PC-9 (cell line): ENCODE measurements at regions not wholly inside any gene's neighbourhood (a gene's known extent, or its start where the extent isn't known, plus 50 kb on each side); places are given as distances from the start of the nearest gene placed in this dataset.
"Not testable (repeated sequence)": the region's sequence is repeated elsewhere in the genome, so short reads cannot be mapped to it uniquely, and the experiment has no call there.

ENCODE experiments used
- BruUV-seq: library from RNA; stranded (reverse); fragments of 400-500 nt; replicated peaks from 2 replicates; lab custom pipeline; 2021; lab: Mats Ljungman, UMichigan
- CTCF ChIA-PET: fragments of 300-600 bp; sonication (Branson Sonifier 250); formaldehyde crosslinking; loops from one replicate; lab custom pipeline; 2022; ENCODE audit warnings: antibody characterized with exemption; lab: Charles Lee
- POLR2A ChIA-PET: fragments of 300-600 bp; sonication (Branson Sonifier 250); formaldehyde crosslinking; loops from one replicate; lab custom pipeline; 2022; ENCODE audit warnings: antibody characterized with exemption; ENCODE audit not compliant: unreplicated experiment; lab: Charles Lee
- DNase-seq, 2 experiments: peaks; one replicate each; pipeline versions ENCODE4 v3.0.0 to v3.0.0-alpha.2; 2015 to 2022; ENCODE audit warnings: mixed read lengths in 1 of 2
- H2AFZ ChIP-seq: fragments of 200-600 bp; sonication (generic); 2 replicates; pipeline ENCODE4 v1.8.1; 2017; ENCODE audit warnings: antibody characterized with exemption
- H3F3A ChIP-seq: fragments of 200-600 bp; sonication (generic); 2 replicates; pipeline ENCODE4 v1.8.1; 2017; ENCODE audit warnings: antibody characterized with exemption, mild to moderate bottlenecking, low read depth; ENCODE audit not compliant: insufficient read depth
- H3K27ac ChIP-seq: fragments of 200-600 bp; sonication (generic); 2 replicates; pipeline ENCODE4 v1.6.1; 2016; ENCODE audit warnings: mixed run types
- H3K27me3 ChIP-seq: fragments of 200-600 bp; sonication (generic); 2 replicates; pipeline ENCODE4 v1.6.1; 2016; ENCODE audit warnings: low read depth, mixed run types; ENCODE audit not compliant: insufficient read depth
- H3K36me3 ChIP-seq: fragments of 200-600 bp; sonication (generic); 2 replicates; pipeline ENCODE4 v1.6.1; 2016; ENCODE audit warnings: low read depth, mixed run types
- H3K4me1 ChIP-seq: fragments of 200-600 bp; sonication (generic); replicated peaks from 2 replicates; pipeline ENCODE4 v1.6.1; 2016; ENCODE audit warnings: mixed run types; ENCODE audit not compliant: insufficient read depth
- H3K4me2 ChIP-seq: fragments of 200-600 bp; sonication (generic); 2 replicates; pipeline ENCODE4 v1.6.1; 2017; ENCODE audit warnings: mixed run types
- H3K4me3 ChIP-seq: fragments of 200-600 bp; sonication (generic); 2 replicates; pipeline ENCODE4 v1.6.1; 2016; ENCODE audit warnings: mixed run types
- H3K79me2 ChIP-seq: fragments of 200-600 bp; sonication (generic); 2 replicates; pipeline ENCODE4 v1.6.1; 2017; ENCODE audit warnings: low read depth, mixed run types
- H3K9me2 ChIP-seq: fragments of 200-600 bp; sonication (generic); 2 replicates; pipeline ENCODE4 v1.8.1; 2017; ENCODE audit warnings: mild to moderate bottlenecking; ENCODE audit not compliant: insufficient read depth
- H3K9me3 ChIP-seq: fragments of 200-600 bp; sonication (generic); 2 replicates; pipeline ENCODE4 v1.8.1; 2016; ENCODE audit warnings: low read depth; ENCODE audit not compliant: insufficient read depth
- H4K20me1 ChIP-seq: fragments of 200-600 bp; sonication (generic); 2 replicates; pipeline ENCODE4 v1.8.1; 2017; ENCODE audit not compliant: insufficient read depth
- EZH2 ChIP-seq: fragments of 200-600 bp; sonication (generic); IDR thresholded peaks from 2 replicates; pipeline ENCODE4 v1.8.0; 2017; ENCODE audit warnings: antibody characterized with exemption, low read depth
- intact Hi-C: fragments of 100-400 bp; cut with micrococcal nuclease; formaldehyde crosslinking; loops from one replicate; pipeline ENCODE4 v1.10.0; 2022; ENCODE audit not compliant: unreplicated experiment
- TF ChIP-seq, protein P1 (sequence below): fragments of 200-600 bp; sonication (generic); conservative IDR thresholded peaks from 2 replicates; pipeline ENCODE4 v1.6.1; 2017; ENCODE audit warnings: mixed run types, antibody characterized with exemption, mild to moderate bottlenecking, moderate library complexity

- peak overlapping the region; percentile 46; the same call in 1 of the 2 replicates for H3K27ac ChIP-seq
- CTCF ChIA-PET: no interaction called here
- H3K79me2 ChIP-seq: no peaks in the 10 kb centered on the region
- DNase-seq: peak in 1 of 2 experiments; percentile 80
- no peaks in the 10 kb centered on the region for H3K36me3 ChIP-seq
- no TSS peak for BruUV-seq
- H3K4me1 ChIP-seq: peaks cover 9% of the 10 kb centered on the region
- TF ChIP-seq EZH2: no peak
- TF ChIP-seq, protein P1, sequence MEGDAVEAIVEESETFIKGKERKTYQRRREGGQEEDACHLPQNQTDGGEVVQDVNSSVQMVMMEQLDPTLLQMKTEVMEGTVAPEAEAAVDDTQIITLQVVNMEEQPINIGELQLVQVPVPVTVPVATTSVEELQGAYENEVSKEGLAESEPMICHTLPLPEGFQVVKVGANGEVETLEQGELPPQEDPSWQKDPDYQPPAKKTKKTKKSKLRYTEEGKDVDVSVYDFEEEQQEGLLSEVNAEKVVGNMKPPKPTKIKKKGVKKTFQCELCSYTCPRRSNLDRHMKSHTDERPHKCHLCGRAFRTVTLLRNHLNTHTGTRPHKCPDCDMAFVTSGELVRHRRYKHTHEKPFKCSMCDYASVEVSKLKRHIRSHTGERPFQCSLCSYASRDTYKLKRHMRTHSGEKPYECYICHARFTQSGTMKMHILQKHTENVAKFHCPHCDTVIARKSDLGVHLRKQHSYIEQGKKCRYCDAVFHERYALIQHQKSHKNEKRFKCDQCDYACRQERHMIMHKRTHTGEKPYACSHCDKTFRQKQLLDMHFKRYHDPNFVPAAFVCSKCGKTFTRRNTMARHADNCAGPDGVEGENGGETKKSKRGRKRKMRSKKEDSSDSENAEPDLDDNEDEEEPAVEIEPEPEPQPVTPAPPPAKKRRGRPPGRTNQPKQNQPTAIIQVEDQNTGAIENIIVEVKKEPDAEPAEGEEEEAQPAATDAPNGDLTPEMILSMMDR: no peak
- no peaks in the 10 kb centered on the region for H4K20me1 ChIP-seq
- no peak overlapping the region for H3K4me3 ChIP-seq
- POLR2A ChIA-PET: interaction anchor here (0.7 kb wide), 1 partner anchor 43 kb away, joined by 4 read pairs; no protein-coding TSS in a partner anchor
- no peaks in the 10 kb centered on the region for H3K9me2 ChIP-seq
- H3F3A ChIP-seq: peaks cover 14% of the 10 kb centered on the region
- intact Hi-C loops: no loop called here
- H3K4me2 ChIP-seq: peak overlapping the region; percentile 38
- no peaks in the 10 kb centered on the region for H3K9me3 ChIP-seq
- no peaks in the 10 kb centered on the region for H3K27me3 ChIP-seq
- H2AFZ ChIP-seq: no peak overlapping the region
Measured at GRCh38 chr17:78294776-78295175, 63.3 kb downstream of the TMEM235 start.

DNA sequence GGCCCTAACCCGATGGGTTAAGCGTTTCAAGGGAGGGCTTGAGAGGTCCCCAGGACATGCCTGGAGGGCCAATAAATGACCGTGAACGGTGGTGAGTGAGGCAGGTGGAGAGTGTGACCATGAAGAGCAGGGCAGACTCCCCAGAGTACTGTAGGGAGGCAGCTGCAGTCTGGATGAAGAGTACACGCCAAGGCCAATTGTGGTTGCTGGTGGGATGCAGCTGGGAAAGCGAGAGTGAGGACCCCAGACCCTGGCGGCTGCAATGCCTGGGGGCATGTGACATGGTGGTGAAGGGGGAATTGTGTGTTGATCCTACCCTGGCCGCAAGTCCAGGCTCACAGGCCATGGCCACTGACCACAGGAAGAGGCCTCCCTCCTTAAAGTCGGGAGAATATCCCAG, 62.9 kb downstream of the TMEM235 start:
- H3K27ac ChIP-seq: no peak overlapping the region

GRCh38 chr17:78293151-78293550, 61.7 kb downstream of the TMEM235 start:
- H3K27me3 ChIP-seq, intact Hi-C loops: not testable (repeated sequence)

More for the DNA sequence above, 62.9 kb downstream of the TMEM235 start:
- POLR2A ChIA-PET: no interaction called here
- CTCF ChIA-PET: no interaction called here
- Histone ChIP-seq H4K20me1 (no peaks in the 10 kb centered on the region), H3K4me3 (no peak overlapping the region), H2AFZ (no peak overlapping the region), H3F3A (peaks cover 14% of the 10 kb centered on the region), H3K9me3 (no peaks in the 10 kb centered on the region), H3K4me2 (peak overlapping the region; percentile 38), H3K27me3 (no peaks in the 10 kb centered on the region), H3K79me2 (no peaks in the 10 kb centered on the region), H3K9me2 (no peaks in the 10 kb centered on the region), H3K4me1 (peaks cover 9% of the 10 kb centered on the region), H3K36me3 (no peaks in the 10 kb centered on the region)
- intact Hi-C loops: no loop called here
- DNase-seq: no peak
- TF ChIP-seq, protein P1: no peak
- TF ChIP-seq EZH2: no peak
- BruUV-seq: no TSS peak

More at GRCh38 chr17:78293151-78293550, 61.7 kb downstream of the TMEM235 start:
- H4K20me1 ChIP-seq, H3K4me3 ChIP-seq, H3K79me2 ChIP-seq, BruUV-seq, H3K9me3 ChIP-seq, H3K4me1 ChIP-seq, H3K9me2 ChIP-seq, H2AFZ ChIP-seq, DNase-seq, H3K36me3 ChIP-seq, H3K27ac ChIP-seq, H3K4me2 ChIP-seq, CTCF ChIA-PET: not testable (repeated sequence)
- POLR2A ChIA-PET: interaction anchor here (0.6 kb wide), 1 partner anchor 1571 kb away, joined by 26 read pairs; no protein-coding TSS in a partner anchor
- peaks cover 14% of the 10 kb centered on the region for H3F3A ChIP-seq
